GM19238 (cell line): ENCODE measurements at regions not wholly inside any gene's neighbourhood (a gene's known extent, or its start where the extent isn't known, plus 50 kb on each side); places are given as distances from the start of the nearest gene placed in this dataset.
"Not testable (repeated sequence)": the region's sequence is repeated elsewhere in the genome, so short reads cannot be mapped to it uniquely, and the experiment has no call there.

Source experiments
- DNase-seq: peaks from one replicate; pipeline ENCODE4 v3.0.0; 2011; ENCODE audit warnings: low spot score; ENCODE audit not compliant: insufficient read length

DNA sequence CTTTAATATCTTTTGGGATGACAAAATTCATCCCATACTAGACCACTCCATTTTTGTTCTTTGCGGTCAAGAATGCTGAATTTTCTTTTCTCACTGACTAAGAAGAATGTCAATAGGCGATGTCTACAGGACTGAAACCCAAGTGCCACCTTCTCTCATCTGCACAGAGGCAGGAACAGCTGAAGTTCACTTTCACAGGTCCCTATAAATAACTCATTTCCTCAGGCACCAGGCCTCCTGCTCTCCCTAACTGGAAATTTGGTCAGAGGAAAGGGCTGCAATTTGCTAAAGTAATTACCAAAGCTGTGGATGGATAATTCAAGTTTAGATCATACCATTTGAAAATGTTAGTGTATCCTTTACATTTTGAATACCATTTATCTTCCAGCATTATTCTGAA, 142.9 kb downstream of the DIRAS2 start:
- no peak for DNase-seq

DNA sequence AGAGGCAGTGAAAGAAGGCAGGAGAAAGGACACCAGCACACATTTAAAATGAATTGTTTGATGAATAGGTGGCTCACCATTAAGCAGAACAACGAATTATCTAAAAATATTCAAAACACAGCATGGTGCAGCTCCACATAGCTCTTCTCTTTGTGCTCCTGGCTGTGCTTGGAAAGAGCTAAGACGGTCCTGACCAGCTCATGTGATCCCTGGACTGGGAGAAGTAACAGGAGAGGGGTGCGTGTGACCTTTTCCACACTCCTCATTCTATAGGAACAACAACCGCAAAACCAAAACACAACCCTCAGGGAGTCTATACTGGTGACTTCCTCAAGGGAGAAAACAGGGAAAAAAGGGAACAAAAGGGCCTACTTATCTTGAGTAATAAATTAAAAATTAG, 140.5 kb downstream of the DIRAS2 start:
- DNase-seq = no peak

DNA sequence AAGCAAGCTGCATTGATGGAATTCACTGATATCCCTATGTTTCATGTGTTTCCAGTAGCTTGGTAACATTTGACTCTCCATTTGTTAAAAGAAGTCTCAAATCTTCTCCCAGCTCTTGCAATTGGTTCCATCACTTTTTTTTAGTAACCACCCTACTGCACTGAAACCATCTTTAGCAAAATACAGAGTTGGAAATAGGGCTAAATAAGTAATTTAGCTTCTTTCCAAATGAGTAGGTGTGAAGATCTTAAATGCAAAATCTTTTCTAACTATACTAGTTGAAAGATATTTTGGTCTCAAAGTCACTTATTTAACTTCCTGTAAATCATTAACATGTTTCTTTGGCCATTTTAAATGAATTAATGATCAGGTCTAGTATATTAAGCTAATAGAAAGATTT, 138.1 kb downstream of the DIRAS2 start:
- no peak for DNase-seq

DNA sequence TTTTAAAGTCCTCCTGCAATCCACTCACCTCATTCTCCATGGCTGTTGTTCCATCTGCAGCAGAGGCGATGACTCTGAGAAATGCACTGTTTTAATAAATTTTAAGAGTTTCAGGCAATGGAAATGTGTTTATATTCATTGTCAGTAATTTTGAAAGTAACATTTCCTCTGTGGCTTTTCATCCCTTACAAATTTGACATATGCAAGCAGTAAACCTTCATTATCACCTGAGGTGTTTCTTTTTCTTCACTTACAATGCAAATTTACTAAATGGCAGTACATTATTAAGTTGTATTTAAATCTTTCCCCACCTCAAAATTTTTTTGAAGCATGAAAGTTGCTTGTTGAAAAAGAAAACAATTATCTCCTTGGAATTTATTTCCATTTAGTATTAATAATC, 136.9 kb downstream of the DIRAS2 start:
- no peak for DNase-seq

DNA sequence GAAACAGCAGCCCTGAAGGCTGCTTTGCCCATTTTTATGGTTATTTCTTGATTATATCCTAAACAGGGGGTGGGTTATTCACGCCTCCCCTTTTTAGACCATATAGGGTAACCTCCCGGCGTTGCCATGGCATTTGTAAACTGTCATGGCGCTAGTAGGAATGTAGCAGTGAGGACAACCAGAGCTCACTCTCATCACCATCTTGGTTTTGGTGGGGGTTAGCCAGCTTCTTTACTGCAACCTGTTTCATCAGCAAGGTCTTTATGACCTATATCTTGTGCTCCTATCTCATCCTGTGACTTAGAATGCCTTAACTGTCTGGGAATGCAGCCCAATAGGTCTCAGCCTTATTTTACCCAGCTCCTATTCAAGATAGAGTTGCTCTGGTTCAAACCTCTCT, 136.2 kb downstream of the DIRAS2 start:
- DNase-seq = not testable (repeated sequence)

DNA sequence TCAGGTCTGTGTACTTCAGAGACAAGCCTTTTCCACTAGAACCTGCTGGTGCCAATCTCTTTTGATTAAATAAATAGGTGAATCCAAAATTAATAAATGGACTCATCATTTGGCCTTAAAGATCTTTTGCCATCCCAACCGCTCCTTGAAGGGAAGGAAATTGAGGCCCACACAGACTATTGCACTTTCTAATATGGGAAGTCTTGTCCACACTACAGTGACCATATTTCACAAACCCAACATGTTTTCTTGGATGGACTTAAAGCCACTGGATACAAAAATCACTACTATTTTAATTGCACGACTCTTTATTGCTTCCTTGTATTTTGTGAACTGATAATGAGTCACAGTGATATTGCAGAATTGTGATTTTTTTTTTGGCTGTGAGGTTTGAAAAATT, 135.0 kb downstream of the DIRAS2 start:
- DNase-seq = no peak

DNA sequence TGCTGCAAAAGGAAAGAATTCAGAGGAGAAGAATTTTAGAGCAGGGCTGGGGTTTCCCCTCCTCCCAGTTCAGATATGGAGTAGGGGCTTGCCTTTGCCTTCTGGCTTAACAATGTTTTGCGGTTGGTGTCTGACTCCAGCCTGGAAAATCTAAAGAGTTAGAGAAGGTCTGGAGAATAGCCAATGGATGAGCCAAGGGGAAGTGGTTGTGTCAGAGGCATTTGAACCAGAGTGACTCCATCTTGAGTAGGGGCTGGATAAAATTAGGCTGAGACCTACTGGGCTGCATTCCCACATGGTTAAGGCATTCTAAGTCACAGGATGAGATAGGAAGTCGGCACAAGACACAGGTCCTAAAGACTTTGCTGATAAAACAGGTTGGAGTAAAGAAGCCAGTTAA, 133.7 kb downstream of the DIRAS2 start:
- no peak for DNase-seq

DNA sequence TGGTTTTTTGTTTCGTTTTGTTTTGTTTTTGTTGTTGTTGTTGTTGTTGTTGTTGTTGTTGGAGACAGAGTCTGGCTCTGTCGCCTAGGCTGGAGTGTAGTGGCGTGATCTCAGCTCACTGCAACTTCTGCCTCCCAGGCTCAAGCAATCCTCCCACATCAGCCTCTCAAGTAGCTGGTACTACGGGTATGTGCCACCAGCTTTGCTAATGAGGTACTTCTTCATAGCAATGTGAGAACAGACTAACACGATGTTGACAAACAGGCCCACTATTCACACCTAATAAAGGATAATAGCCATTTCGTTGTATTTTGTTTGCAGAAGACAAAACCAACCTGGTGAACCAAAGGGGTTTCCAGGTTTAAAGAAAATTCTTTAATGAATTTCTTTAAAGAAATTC, 130.9 kb downstream of the DIRAS2 start:
- no peak for DNase-seq

DNA sequence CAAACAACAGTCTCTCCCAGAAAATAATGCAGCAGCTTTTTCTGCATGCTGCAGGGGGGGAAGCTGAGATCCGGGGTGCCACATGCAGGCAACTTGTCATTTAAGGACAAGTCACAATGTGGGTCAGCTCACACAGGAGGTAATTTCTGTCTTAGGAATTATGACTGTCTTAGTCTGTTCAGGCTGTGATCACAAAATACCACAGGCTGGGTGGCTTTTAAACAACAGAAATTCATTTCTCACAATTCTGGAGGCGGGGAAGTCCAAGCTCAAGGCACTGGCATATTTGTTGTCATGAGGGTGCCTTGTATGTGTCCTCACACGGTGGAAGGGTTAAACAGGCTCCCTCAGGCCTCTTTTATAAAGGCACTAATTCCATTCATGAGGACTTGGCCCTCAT, 127.7 kb downstream of the DIRAS2 start:
- DNase-seq = no peak

DNA sequence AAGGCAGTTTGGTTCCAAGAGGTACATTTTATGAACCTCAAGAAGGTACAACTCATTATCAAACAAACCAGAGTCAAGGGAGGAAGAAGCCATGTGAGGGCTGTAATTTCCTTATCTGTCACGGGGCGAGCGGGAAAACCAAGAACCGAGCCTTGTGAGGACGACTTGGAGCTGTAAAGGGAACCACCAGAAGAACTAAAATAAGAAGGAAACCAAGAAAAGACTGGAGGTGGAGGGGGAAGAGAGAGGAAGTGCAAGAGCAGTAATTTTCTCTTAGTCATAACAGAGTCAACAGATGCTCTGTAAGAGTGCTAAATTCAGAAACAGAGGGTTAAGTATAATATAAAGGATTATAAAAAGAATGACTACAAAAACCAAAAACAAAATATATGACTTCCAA, 127.1 kb downstream of the DIRAS2 start:
- DNase-seq = no peak

DNA sequence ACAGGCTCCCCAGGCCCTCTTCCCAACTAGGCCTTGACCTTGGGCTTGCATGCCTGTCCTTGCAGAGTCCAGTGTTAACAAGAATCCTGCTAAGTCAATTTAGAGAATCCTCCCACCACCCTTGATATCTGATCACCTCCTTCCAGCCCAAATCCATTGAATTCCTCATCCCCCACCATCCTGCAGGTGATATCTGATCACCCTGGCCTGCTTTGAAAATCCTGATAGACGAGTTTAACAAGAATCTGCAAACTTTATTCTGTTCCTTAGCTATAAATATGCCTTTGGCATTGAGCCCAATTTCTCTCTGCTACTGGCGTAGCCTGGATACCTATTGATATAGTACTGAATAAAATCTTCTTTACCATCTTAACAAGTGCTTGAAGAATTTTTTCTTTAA, 125.5 kb downstream of the DIRAS2 start:
- DNase-seq = no peak

DNA sequence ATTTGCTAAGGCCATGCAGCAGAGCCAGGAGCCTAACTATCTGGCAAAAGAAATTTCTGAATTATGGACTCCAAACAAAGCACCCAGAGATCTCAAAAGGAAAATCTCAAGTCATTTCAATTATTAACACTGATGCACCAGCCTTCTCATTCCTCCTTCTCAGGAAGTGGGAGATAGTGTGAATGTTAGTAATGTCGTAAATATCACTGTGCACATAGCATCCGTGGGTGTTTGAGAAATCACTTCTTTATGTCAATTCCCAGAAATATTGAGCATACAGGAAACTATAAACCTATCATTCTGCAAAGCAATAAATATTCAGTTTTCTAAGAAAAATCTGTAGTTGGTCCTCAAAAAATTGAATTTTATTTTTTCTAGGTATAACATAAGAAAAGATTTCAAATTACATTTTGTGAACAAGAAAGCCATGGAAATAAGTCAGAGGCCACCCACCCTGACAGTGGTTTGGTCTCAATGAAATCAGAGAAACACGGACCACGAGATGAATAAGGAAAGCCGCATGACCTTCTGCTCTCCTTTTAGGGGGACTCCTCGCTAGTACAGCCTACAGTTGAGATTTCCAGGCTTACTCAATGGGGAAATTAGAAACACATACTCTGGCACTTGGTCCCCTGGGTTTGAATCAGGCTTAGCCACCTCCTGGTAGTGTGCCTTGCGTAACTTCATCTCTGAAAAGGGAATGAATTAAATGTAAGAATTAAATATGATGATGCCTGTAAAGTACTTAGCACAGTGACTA, 120.6 kb downstream of the DIRAS2 start:
- no peak for DNase-seq

DNA sequence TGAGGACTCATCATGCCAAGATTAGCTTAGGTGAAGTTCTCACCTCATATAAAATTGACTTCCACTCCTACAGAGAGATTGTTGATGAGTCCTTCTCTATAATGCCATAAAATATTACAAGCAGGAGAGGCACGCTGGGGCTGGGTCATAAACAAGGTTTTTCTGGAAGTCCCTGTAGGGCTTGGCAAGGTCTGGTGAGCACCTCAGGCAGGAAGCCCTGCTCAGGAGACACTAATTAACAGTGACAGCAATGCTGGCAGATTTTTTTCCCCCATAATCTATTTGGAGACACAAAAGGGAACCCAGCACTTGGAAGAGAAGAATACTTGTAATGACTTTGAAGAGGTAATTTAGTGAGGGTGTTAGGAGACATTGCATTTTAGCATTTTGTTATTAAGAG, 118.7 kb downstream of the DIRAS2 start:
- no peak for DNase-seq

DNA sequence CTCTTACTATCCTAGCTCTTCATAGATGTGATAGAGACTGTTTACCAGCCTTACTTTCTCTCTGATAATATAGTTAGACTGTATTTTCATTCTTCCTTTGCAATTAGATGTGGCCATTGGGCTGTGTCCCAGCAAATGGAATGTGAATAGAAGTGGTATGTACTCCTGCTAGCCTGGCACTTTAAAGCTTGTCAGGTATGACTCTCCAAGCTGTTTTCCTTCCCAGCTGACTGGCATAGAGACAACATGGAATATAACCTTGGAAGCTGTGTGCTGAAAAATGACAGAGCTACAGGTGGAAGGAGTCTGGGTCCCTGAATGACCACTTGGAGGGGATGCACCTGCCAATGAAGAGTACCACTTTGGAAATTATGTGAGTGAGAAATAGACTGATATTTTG, 116.2 kb downstream of the DIRAS2 start:
- no peak for DNase-seq

DNA sequence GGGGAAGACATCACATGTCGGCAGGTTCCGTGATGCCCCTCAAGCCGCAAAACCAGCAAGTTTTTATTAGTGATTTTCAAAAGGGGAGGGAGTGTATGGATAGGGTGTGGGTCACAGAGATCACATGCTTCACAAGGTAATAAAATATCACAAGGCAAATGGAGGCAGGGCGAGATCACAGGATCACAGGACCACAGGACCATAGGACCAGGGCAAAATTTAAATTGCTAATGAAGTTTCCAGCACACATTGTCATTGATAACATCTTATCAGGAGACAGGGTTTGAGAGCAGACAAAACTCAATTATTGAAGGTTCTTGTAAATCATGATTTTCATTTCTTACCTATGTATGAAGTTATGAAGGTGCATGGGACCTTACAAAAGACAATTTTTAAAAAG, 106.5 kb downstream of the DIRAS2 start:
- not testable (repeated sequence) for DNase-seq

DNA sequence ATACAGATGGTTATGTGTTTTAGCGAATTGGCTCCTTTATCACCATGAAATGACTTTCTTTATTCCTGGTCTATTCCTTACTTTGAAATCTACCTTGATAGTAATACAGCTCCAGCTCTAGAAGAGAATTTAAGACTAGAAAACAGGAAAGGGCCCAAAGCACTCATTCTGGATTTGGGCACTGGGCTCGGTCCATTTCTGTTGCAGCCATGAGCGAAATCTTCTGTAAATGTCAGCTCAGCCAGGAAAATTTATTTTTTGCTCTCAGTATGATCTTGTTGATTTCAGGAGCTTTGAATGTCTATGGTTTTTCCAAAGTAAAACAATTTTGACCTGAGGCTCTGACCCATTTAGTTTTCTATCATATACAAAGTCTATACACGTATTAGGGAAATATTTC, 104.1 kb downstream of the DIRAS2 start:
- no peak for DNase-seq

DNA sequence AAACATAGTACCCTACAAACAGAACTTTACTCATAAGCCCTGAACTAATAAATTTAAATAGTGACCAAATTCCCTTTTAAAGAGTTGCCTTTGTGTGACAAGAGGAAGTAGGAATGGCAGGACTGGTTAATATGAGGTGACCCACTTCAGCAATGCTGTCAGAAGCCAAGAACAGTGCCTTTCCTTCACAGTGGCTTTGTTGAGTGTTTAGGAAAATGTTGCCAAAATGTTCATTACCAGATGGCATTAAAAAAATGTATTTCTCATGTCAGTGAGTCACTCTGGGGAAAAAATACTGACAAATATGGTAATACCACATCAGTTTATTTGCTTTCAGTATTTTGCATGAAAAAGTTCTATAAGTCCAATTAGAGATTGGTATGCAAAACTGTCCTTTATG, 103.3 kb downstream of the DIRAS2 start:
- no peak for DNase-seq

DNA sequence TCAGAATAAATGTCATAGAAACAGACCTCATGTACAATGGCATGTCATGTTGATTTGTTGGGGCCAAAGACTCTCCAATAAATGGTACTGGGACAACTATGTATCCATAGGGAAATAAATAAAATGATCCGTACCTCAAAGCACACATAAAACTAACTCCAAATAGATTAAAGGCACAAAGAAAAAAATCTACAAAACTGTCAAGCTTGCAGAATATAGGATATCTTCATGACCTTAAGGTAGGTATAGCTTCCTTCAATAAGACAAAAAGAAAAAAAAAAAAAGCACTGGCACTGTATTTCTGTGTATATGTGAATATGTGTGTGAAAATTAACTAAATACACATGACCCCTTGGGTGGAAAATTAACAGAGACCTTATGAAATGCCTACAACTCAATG, 101.9 kb downstream of the DIRAS2 start:
- no peak for DNase-seq

DNA sequence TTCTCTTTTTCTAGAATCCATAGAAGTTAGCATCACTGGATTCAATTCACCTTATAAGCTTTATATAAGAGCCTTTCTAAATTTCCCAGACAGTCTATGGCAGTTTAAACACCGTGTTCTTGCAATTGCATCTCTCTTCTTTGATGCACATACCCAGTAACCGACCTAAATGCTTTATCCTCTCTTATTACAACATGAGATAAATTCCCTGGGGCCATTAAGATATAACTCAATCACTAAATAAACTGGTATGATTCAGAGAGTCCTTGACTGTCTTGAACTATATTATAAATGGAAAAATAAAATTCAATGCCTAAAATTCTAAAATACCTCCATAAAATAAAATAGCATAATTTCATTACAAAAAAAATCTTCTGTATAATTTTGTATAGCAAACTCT, 98.1 kb downstream of the DIRAS2 start:
- DNase-seq = no peak

DNA sequence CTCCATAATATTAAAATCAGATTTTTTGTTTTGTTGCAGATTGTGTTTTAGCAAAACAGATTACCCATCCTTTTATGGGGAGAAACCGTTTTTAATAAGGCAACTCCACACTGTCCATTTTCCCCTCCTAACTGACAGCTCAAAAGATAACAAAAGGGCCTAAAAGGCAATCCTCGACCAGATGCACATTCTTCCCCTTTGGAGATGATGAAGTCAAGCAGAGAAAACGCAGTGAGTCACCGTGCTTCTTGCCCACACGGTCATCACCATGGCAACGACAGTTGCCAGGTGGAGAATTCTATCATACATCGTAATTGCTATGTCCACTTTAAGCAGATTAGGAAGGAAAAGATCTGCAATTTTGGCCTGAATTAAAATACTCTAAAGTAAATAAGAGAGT, 96.4 kb downstream of the DIRAS2 start:
- DNase-seq = no peak

DNA sequence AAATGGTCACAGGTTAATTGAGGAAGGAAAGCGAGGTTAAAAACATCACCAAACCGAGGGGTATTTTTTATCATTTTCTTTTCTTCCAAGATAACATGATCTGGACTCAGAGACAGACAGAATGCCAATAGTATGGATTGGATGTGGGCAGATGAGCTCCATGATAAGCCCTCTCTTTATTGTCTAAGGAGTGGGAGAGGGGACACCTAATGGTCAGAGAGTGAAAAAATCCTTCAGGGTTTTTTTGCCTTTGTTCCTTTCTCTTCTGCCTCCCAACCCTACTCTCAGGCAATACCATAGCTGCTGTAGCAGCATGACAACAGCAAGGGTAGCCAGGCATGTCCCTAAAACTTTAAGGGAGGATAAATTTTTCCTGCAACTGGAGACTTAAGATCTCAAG, 94.7 kb downstream of the DIRAS2 start:
- no peak for DNase-seq

DNA sequence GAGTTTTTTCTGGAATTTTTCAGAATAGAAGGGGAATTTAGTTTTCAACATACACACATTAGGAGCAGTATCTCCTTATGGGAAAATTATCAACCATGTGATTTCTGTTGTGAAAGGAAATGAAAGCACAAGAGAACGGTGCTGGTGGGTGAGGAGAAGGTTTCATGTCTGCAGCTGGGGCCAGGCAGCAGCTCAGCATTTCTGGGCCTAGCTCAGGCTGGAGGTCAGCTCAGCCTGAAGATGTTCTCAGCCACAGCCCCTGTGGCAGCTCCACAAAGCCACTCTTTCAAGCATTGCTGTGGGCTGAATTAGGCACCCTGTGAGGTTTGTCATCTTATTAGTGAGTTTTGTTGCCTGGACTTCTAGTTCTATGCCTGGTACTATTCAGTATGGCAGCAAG, 90.3 kb downstream of the DIRAS2 start:
- peak; percentile 14 for DNase-seq

DNA sequence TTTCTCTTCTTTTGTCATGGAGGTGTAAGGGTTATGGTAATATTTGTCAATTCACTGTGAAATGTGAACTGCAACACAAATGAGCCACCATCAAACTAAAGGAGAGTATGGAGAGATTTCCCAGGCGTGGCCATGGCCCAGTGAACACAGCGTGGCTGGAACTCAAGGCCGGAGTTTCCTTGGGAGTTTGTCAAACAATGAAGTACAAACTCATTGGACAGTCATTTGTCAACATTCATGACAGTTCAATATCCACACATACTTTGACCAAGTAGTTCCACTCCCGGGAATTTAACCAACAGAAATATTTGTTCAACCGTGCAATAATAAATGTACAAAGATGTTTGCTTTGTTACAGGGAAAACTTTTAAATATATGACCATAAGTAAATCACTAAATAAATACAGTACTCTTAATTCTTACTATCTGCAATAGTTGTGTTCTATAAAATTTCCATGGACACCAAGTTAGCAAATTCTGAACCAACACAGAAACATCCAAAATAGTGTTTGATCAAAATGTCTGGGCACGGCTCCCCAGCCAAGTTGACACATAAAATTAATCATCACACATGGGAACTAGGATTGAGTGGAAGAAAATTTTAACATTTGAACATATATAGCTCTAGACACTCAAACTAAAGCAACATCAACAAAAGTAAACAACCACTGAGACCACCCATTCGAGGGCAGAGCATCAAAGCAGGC, 87.1 kb downstream of the DIRAS2 start:
- DNase-seq = no peak
